ENCODE measurements at regions not wholly inside any gene's neighbourhood (a gene's known extent, or its start where the extent isn't known, plus 50 kb on each side); places are given as distances from the start of the nearest gene placed in this dataset.

- in situ Hi-C loops (cut with HindIII; ENCODE audit: low pct_ligation_motif_present, low pct_unique_long_range_greater_than_20kb, low sequenced_read_pairs): no loop called here
- no peak for DNase-seq
These were observed 194.8 kb upstream of the SEMA6A start for GRCh38 chr5:116769470-116769869.

- DNase-seq: peak; percentile 70
- in situ Hi-C loops (cut with HindIII; ENCODE audit: low pct_ligation_motif_present, low pct_unique_long_range_greater_than_20kb, low sequenced_read_pairs): no loop called here
These were observed 191.9 kb upstream of the SEMA6A start for GRCh38 chr5:116766470-116766947.

- in situ Hi-C loops (cut with HindIII; ENCODE audit: low pct_ligation_motif_present, low pct_unique_long_range_greater_than_20kb, low sequenced_read_pairs): no loop called here
- DNase-seq: no peak
These were observed 190.8 kb upstream of the SEMA6A start for GRCh38 chr5:116765441-116765840.

- in situ Hi-C loops (cut with HindIII; ENCODE audit: low pct_ligation_motif_present, low pct_unique_long_range_greater_than_20kb, low sequenced_read_pairs): no loop called here
- DNase-seq: no peak
These were observed 190.3 kb upstream of the SEMA6A start for GRCh38 chr5:116764941-116765340.

GRCh38 chr5:116763987-116764866 is 189.6 kb upstream of the SEMA6A start:
- in situ Hi-C loops (cut with HindIII; ENCODE audit: low pct_ligation_motif_present, low pct_unique_long_range_greater_than_20kb, low sequenced_read_pairs): no loop called here
- DNase-seq: no peak

- in situ Hi-C loops (cut with HindIII; ENCODE audit: low pct_ligation_motif_present, low pct_unique_long_range_greater_than_20kb, low sequenced_read_pairs): no loop called here
- DNase-seq: no peak
These were observed 185.4 kb upstream of the SEMA6A start for GRCh38 chr5:116759860-116760640.

- in situ Hi-C loops (cut with HindIII; ENCODE audit: low pct_ligation_motif_present, low pct_unique_long_range_greater_than_20kb, low sequenced_read_pairs): no loop called here
- DNase-seq: no peak
These were observed 182.7 kb upstream of the SEMA6A start for GRCh38 chr5:116757326-116757725.

- no peak for DNase-seq
- in situ Hi-C loops (cut with HindIII; ENCODE audit: low pct_ligation_motif_present, low pct_unique_long_range_greater_than_20kb, low sequenced_read_pairs): no loop called here
These were observed 181.9 kb upstream of the SEMA6A start for GRCh38 chr5:116756531-116756930.

- DNase-seq: no peak
- in situ Hi-C loops (cut with HindIII; ENCODE audit: low pct_ligation_motif_present, low pct_unique_long_range_greater_than_20kb, low sequenced_read_pairs): no loop called here
These were observed 179.9 kb upstream of the SEMA6A start for GRCh38 chr5:116754556-116754955.

- in situ Hi-C loops (cut with HindIII; ENCODE audit: low pct_ligation_motif_present, low pct_unique_long_range_greater_than_20kb, low sequenced_read_pairs): no loop called here
- no peak for DNase-seq
These were observed 177.1 kb upstream of the SEMA6A start for GRCh38 chr5:116751684-116752083.

- in situ Hi-C loops (cut with HindIII; ENCODE audit: low pct_ligation_motif_present, low pct_unique_long_range_greater_than_20kb, low sequenced_read_pairs): no loop called here
These were observed 176.3 kb upstream of the SEMA6A start for GRCh38 chr5:116750631-116751580.

GRCh38 chr5:116747881-116748280 is 173.3 kb upstream of the SEMA6A start:
- DNase-seq: peak; percentile 86
- in situ Hi-C loops (cut with HindIII; ENCODE audit: low pct_ligation_motif_present, low pct_unique_long_range_greater_than_20kb, low sequenced_read_pairs): no loop called here

More at GRCh38 chr5:116750631-116751580, 176.3 kb upstream of the SEMA6A start:
- no peak for DNase-seq

- no peak for DNase-seq
- in situ Hi-C loops (cut with HindIII; ENCODE audit: low pct_ligation_motif_present, low pct_unique_long_range_greater_than_20kb, low sequenced_read_pairs): no loop called here
These were observed 172.0 kb upstream of the SEMA6A start for GRCh38 chr5:116746668-116747067.

- no peak for DNase-seq
- in situ Hi-C loops (cut with HindIII; ENCODE audit: low pct_ligation_motif_present, low pct_unique_long_range_greater_than_20kb, low sequenced_read_pairs): no loop called here
These were observed 166.1 kb upstream of the SEMA6A start for GRCh38 chr5:116740771-116741170.

GRCh38 chr5:116739571-116739970 is 164.9 kb upstream of the SEMA6A start:
- no peak for DNase-seq
- in situ Hi-C loops (cut with HindIII; ENCODE audit: low pct_ligation_motif_present, low pct_unique_long_range_greater_than_20kb, low sequenced_read_pairs): no loop called here

- in situ Hi-C loops (cut with HindIII; ENCODE audit: low pct_ligation_motif_present, low pct_unique_long_range_greater_than_20kb, low sequenced_read_pairs): no loop called here
These were observed 164.1 kb upstream of the SEMA6A start for GRCh38 chr5:116738615-116739261.

GRCh38 chr5:116738239-116738614 is 163.6 kb upstream of the SEMA6A start:
- in situ Hi-C loops (cut with HindIII; ENCODE audit: low pct_ligation_motif_present, low pct_unique_long_range_greater_than_20kb, low sequenced_read_pairs): no loop called here
- DNase-seq: no peak

More at GRCh38 chr5:116738615-116739261, 164.1 kb upstream of the SEMA6A start:
- no peak for DNase-seq

GRCh38 chr5:116736671-116737070 is 162.0 kb upstream of the SEMA6A start:
- DNase-seq: no peak
- in situ Hi-C loops (cut with HindIII; ENCODE audit: low pct_ligation_motif_present, low pct_unique_long_range_greater_than_20kb, low sequenced_read_pairs): no loop called here
